NCI-H2107 (cell line): ENCODE measurements at regions not wholly inside any gene's neighbourhood (a gene's known extent, or its start where the extent isn't known, plus 50 kb on each side); places are given as distances from the start of the nearest gene placed in this dataset.
A peak's percentile ranks its signal among the peaks of the same experiment; 100 is the strongest.
"Not testable (repeated sequence)": the region's sequence is repeated elsewhere in the genome, so short reads cannot be mapped to it uniquely, and the experiment has no call there.

Source experiments
- DNase-seq: peaks from one replicate; lab custom pipeline; 2025; lab: John Stamatoyannopoulos, UW

GRCh38 chr2:51322613-51323012 is 290.7 kb upstream of the NRXN1 start:
- DNase-seq: no peak

GRCh38 chr2:51304311-51304710 is 272.4 kb upstream of the NRXN1 start:
- DNase-seq: no peak

- no peak for DNase-seq
These were observed 269.4 kb upstream of the NRXN1 start for GRCh38 chr2:51301381-51301780.

DNA sequence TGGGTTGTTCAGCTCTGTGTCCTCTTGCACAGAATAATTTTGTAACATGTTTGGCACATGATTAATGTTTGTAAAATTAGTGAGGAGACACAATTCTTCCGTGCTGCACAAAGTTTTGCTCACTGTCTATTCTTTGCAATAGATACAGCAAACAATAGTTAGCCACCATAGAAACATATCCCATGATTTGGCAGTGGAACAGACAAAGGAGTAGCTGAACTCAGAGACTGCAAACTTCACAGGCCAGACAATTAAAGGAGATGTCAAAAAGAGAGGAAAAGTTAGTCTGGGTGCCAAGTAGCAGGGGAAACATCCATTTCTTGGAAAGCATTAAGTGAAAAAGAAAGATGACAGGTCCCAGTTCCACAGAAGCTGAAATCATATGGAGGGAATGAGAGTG is 267.4 kb upstream of the NRXN1 start:
- DNase-seq: no peak

GRCh38 chr2:51297488-51297887 is 265.6 kb upstream of the NRXN1 start:
- DNase-seq: no peak

GRCh38 chr2:51293566-51294200 is 261.8 kb upstream of the NRXN1 start:
- DNase-seq: no peak

DNA sequence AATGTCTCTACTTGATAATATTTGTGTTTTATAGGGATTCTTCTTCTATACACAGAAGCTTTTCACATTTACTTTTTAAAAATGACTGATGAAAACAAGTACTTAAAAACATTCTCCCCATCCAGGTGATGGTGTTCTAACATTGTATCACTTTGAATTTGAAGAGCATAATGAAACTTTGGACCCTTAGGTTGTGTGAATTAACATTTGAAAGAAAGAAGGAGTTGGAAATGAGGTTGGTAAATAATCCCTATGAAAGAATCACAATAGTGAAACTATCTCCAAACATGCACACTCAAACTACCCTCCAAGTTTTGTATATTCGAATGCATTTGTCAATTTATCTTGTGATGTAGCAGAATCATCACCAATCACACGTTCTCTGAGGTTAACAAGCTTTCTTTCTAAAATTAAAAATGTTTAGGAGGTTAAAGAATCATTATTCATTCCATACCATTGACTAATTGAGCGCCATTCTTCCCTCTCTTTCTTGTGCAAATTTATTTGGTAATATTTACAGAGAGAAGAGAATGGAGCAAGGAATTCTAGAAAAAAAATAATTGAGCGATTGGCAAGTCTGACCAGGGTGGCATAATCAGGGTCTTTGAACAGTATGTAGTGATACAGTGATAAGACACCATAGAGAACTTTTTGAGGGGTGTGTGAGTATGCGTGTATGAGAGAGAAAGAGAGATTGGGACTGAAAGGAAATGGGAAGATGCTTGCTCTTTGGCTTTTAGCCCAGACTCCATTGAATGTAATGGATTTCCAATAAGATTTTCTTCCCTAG is 260.0 kb upstream of the NRXN1 start:
- no peak for DNase-seq

DNA sequence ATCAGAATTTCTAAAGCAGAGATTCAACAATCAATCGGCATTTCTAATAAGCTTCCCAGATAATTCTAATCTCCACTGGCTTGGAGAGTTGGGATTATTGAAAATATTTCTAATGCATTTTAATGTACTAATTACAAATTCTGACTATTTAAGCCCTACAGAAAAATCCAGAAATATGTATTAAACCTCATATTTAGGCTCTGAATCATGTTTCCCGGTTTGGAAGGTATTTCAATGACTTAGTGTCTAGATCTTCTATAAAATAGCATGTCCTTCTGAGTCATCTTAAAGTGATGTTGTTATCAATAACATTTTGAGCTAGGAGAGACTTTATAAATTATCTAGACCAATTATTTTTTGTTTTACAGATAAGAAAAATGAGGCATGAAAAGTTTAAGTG is 258.8 kb upstream of the NRXN1 start:
- no peak for DNase-seq

DNA sequence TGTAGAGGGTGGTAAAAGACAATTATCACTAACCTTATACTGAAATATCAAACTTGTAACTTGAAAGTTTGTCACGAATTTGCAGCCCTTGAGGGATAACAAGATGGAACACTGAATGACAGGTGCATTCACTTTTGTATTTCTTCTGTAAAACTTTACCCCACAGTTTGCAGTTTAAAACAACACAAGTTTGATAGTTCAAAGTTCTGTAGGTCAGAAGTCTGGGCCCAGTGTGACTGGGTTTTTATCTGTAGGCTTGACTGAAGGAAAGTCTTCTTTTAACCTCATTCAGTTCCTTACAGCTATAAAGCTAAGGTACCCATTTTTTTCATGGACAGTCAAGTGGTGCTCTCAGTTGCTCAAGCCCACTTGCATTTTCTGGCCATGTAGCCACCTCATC is 257.1 kb upstream of the NRXN1 start:
- DNase-seq: no peak

DNA sequence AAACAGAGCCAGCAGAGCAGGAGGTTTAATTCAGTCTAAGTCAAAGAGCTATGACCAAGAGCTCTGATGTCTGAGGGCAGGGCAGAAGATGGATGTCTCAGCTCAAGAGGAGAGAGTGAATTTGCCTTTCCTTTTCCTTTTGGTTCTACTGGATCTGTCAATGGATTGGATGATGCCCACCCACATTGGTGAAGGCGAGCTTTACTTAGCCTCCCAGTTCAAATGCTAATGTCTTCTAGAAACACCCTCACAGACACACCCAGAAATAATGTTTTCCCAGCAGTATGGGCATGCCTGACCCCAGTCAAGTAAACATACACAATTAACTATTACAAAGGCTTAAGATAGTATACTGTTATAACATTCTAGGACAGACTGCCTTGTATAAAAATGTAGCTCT is 236.3 kb upstream of the NRXN1 start:
- no peak for DNase-seq

DNA sequence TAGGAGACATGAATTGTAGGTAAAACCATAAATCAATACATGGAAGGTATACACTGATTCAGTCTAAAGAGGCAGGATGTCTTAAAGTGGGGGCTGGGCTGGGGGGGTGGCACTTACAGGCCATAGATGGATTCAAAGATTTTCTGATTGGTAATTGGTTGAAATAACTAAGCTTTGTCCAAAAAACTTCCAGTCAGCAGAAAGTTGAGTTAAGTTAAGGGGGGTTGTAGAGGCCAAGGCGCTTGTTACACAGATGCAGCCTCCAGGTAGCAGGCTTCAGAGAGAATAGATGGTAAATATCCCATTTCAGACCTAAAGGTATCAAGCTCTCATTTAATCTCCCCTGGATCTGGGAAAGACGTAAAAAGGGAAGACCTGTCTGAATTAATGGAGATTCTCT is 233.6 kb upstream of the NRXN1 start:
- DNase-seq: no peak

DNA sequence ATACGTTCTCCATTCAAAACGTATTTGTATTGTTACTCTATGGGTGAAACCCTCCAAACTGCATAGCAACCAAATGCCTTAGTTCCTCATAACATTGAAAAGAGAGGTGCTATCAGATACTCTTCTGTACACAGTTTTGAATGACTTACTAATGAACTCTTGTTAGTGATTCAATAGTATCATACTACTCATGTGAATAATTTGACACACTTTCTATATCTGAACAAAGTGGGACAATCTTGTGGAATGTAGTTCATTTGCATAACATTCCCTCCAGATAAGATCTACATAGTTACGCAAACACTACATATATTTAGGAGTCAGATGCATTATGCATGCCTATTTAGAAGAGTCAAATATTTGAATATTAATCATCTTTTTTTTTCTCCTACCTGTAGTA is 232.0 kb upstream of the NRXN1 start:
- peak; percentile 7 for DNase-seq

- DNase-seq: not testable (repeated sequence)
These were observed 231.2 kb upstream of the NRXN1 start for GRCh38 chr2:51263101-51263500.

DNA sequence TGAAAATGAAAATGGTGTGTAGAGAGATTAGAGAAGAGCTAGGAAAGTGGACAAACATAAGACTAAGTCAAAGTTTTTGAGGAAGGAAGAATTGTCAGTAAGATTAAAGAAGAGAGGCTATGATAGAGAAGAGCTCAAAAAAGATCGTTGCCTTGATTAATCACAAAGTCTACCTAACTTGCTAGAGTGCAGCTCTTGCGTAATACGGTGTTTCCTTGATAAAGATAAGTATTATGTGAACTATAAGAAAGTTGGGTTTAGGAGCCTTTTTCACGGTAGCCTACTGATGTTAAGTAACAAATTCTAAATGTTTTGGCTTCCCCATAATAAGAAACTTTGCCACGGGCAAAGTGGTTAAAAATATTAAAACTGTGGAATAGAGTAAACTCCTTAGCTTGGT is 226.4 kb upstream of the NRXN1 start:
- no peak for DNase-seq

GRCh38 chr2:51256736-51257135 is 224.8 kb upstream of the NRXN1 start:
- no peak for DNase-seq

- no peak for DNase-seq
These were observed 219.4 kb upstream of the NRXN1 start for GRCh38 chr2:51251356-51251755.

GRCh38 chr2:51247252-51247805 is 215.4 kb upstream of the NRXN1 start:
- no peak for DNase-seq

DNA sequence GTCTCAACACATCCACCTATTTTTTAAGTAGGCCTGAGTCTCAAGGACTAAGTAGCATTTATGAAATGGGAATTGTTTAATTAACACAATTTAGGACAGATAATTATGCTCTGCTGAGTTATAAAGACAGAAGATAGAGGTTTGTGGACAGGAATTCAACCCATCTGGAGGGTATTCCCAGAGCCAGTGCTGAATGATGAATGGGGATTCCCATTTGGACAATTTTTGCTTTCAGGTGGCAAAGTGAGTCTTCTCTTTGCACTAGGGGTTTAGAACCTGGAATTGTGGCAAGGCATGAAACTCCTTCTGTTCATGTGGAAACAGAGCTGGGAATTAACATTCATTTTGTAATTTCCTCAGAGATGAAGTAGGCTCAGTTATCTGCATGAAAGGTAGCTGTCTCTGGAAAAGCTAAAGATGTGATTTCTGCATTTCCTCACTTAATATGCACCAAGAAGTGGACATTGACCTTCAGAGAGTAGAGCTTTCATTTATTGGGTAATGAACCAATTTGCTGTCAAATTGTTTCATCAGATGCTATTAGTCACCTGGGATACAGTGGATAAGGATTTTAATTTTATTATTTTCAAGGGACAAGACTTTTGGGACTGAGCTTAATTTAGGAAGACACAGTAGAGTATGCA is 212.1 kb upstream of the NRXN1 start:
- no peak for DNase-seq

DNA sequence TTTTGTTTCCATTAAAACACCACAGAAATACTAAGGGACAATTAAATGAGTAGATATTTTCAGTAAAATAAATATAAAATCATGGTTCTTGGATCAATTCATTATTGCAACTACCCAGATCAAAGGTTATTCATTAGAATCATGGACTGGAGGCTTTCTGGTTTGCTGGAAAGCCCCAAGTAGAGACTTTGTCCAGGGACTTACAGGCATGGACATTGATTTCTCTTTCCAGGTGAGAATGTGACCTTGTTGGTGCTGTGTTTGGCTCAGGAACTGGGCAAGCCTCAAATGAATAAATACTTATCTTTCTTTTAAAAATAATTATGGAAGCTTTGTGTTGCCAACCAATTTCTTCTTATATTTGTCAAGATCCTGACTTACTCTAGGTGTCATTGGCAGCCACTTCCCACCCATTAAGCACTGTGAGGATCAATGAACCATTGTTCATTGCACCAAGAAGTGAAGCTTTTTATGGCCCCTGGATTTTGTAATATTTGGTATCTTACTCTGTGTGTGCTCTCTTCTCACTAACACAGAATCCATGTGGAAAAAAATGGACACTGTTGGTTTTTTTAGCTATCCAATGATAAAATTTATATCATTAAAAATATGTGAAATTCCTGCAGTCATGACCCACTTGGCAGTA is 205.8 kb upstream of the NRXN1 start:
- no peak for DNase-seq

DNA sequence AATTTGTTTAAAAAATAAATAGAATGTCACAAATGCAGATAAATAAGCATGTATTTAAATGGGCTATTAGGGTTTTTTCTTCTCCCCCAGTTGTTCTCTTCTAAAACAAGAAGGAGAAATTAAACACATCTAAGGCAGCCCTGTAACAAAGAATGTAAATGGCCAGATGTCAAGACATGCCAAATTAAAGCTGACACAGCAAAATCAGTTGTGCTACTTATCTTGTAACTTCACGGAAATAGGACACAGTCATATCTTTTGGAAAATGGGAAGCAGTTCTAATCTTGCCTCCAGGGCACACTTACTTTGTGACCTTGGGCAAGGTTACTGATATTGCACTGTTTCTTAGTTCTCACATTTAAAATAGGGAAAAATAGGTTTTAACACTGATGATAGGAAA is 200.1 kb upstream of the NRXN1 start:
- DNase-seq: no peak

DNA sequence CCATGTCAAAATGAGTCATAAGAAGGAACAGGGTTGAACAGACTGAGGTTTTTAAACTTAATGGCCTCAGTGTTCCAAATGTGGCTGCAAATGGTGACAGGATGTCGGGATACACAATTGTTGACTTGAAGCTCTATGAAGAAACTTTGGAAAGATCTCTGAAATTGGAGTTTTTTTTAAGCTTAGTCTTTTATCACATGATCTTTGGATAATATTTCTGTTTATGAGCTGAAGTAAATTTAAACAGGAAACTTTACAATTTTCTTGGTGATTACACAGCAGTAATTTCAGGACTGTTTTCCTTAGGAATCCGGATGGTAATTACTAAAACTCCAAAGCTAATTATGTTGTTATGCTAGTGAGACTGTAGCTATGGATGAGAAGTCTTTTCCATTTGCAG is 199.1 kb upstream of the NRXN1 start:
- DNase-seq: no peak

- DNase-seq: no peak
These were observed 193.4 kb upstream of the NRXN1 start for GRCh38 chr2:51225377-51225776.

- no peak for DNase-seq
These were observed 192.9 kb upstream of the NRXN1 start for GRCh38 chr2:51224790-51225189.
